NCI-H1092 treated with DMSO at 0.1 percent for 48 hours (cell line): ENCODE measurements at regions not wholly inside any gene's neighbourhood (a gene's known extent, or its start where the extent isn't known, plus 50 kb on each side); places are given as distances from the start of the nearest gene placed in this dataset.
A peak's percentile ranks its signal among the peaks of the same experiment; 100 is the strongest.
"Not testable (repeated sequence)": the region's sequence is repeated elsewhere in the genome, so short reads cannot be mapped to it uniquely, and the experiment has no call there.

ENCODE experiments used
- DNase-seq: peaks from one replicate; lab custom pipeline; 2025; lab: John Stamatoyannopoulos, UW

DNA sequence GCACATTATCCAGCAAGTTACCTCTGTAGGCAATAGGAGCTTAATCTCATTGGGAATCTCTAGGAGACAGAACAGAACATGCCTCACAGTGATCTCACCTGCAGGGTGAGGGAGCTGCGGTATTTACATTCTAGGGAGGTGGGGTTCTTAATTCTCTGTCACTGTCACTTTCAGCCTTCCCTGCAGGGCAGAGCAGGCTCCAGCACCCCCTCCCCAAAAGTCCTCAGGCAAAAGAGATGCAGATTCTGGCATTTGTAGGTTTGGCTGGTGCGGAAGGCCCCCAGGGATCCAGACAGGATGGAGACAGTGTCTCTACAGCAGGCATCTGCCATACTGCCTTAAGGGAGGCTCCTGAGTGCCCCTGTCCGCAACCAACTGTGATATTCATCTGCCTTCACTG, 166.4 kb upstream of the ATP6AP2 start:
- no peak for DNase-seq

DNA sequence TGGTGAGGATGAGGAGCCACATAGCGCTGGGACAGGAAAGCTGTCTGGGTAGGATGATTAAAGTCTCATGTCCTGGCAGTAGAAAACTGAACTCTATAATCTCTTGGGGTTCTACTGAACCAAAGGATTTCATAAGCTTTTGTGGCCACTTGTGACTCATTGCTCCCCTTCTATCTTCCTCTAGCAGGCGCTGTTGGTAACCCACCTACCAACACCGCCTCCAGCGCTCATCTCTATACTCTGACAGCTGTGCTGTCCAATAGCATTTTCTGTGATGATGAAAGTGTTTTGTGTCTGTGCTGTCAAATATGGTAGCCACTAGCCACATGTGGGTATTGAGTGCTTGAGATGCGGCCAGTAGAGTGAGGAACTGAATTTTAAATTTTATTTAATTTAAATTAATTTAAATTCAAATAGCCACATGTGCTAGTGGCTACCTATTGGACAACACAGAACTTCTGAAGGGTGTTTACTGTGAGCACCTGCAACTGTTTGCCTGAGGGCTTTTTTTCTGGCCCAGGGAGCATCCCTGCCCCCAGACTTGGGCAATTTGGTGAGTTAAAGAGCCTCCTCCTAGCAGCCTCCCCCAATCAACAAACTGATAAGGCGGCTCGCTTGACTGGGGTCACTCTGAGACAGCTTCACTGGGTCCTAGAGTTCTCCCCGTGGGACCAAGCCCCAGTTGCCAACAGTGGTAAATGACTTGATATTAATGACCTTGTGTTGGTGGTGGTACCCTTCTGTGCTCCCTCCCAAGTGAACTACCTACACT, 169.2 kb upstream of the ATP6AP2 start:
- no peak for DNase-seq

DNA sequence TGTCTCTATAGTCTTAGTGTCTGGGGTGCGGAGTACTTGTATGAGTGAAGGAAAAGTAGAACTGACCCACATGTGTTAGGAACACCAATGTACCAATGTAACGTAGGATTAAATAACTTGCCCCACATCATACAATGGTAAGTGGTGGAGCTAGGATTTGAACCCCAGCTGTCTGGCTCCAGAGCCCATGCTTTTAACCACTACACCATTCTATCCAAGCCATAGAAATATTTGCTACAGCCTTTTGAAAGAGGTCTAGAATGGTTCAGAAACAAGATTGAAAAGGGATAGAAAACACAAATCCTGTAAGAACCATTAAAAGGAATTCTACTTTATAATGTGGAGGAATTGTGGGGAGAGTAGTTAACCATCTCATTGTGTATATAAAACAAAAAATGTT, 169.9 kb upstream of the ATP6AP2 start:
- DNase-seq = no peak

DNA sequence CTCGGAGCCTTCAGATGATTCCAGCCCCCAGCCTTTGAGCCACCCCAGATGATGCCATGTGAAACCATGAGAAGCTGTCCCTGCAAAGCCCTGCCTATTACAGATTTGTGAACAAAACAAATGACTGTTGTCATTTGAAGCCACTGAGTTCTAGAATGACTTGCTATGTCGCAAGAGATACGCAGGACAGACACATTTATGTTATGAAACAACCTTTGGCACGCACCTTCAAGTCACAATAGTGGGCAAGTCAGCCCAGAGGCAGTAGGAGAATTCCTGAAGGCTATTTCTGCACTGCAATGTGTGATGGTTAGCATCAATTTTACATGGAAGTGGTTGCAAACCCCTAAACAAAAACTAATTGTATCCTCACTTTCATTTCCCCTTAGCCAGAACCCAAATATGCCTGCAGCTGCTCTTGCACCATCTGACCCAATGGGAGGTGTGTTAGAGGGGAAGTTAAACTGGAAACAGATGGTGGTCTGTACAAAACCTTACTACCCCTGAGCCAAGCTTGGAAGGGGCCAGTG, 174.4 kb upstream of the ATP6AP2 start:
- no peak for DNase-seq

DNA sequence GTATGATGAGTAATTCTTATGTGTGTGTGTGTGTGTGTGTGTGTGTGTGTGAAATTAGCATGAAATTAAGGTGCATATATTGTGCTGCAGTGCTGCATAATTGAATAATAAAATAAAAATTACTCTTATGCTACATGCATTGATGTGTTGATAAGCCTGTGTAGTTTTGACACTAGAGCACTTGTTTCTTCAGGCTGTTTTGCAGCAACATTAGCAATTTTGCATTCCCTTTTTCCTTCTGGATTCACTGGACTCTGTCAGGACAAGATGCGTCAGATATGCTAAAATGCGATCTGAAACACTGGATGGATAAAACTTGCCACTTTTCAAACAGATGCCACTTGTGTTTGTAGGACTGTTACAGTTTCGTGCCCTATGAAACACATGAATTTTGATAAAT, 175.4 kb upstream of the ATP6AP2 start:
- DNase-seq = no peak

DNA sequence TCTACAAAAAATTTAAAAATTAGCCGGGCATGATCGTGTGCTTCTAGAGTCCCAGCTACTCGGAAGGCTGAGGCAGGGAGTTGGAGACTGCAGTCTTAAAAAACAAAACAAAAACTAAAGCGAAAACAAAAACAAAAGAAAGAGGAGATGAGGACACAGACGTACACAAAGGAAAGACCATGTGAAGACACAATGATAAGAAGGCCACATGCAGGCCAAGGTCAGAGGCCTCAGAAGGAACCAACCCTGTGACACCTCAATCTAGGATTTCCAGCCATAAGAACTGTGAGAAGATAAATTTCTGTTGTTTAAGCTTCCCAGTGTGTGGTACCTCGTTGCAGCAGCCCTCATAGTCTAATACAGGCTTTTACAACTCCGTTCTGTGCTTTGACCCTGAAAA, 177.0 kb upstream of the ATP6AP2 start:
- DNase-seq = no peak

DNA sequence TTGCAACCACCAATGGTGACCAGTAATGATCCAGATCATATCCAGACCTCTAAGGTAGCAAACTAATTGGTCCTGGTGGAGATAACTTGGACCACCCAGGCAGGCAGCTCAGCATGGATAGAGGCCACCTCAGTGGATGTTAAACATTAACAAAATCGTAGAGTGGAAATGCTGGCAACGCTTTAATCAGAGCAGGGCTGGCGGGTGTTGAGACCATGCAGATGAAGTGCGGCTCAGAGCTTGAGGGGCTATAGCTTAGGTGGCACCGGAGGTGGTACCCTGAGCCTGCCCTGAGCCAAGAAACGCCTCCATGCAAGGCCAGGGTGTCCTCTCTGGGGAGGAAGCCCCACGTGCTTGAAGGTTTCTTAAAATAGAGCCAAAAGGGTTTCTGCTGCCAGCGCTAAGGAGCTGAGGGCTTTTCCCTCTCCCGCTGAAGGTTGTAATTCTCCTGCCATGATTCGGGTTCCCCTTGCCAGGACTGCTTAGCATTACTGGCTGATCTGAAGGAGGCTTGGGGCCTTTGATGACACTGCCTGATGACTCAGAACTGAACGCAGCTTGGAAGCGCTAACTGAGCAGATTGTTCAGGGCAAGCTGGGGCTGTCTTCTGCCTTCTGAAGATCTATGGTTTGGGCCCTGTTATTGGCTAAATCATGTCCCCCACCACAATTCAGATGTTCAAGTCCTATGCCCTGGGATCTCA, 177.8 kb upstream of the ATP6AP2 start:
- no peak for DNase-seq

DNA sequence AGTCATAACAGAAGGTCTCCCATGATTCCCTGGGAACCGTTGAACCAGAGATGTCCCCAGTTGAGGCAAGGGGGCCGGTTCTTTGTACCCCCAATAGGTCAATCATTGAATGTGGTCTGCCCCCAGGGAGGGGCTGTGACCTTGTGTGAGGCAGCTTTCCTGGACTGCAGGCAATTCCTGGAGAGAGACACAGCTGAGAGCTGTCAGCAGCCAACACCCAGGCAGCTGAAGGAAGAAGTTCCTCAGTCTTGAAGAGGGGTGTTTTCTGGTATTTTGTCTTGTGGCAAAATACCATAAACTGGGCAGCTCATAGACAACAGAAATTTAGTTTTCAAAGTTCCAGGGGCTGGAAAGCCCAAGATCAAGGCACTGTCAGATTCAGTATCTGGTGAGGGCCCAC, 185.7 kb upstream of the ATP6AP2 start:
- DNase-seq = no peak

DNA sequence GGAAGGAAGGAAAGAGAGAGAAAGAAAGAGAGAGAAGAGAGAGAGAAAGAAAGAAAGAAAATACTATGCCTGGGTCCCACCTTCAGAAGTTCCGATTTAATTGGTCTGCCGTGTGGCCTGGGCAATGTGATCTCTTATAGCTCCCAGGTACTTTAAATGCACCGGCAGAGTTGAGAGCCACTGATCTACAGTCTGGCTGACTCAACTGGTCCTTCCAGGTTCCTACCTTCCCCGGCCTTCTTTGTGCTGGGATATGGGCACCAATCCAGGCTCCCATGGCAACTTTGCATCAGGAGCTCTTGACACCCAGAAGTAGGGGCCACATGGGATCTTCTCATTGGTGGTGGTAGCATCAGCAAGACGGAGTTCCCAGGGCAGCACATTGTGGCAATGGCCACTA, 186.5 kb upstream of the ATP6AP2 start:
- DNase-seq = no peak

DNA sequence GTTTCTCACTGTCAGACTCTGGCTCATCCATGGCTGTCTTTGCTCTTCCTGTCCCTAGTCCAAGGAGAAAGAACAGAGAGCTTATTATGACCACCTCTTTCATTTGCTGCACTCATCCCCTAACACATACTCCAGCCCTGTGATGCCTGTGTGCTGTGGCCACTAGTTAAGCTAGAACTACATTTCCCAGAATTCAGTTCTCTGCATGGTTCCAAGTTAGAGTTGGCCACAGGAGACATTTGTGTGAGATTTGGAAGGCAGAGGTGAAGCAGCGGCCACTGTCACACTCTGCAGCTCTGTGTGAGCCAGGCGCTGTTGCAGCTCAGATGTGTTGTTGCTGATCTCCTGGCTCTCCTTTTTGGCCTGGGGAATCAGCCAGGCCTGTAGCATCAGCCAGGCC, 188.2 kb upstream of the ATP6AP2 start:
- no peak for DNase-seq

DNA sequence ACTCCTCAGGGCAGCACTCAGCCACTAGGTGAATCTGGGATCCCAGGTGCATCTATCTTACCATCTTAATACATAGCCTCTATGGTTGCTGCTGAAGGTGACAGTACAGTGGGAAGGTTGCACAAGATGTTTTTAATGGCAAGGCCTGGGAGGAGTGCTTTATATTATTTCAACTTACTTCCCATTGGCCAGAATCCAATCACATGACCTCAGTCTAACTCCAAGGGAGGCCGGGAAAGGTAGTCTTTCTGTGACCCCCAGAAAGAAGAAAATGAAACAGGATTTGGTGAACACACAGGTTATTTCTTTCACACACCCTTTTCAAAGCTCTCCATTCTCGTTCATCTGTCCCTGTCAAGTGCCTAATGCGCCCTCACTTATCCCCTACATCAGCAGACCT, 189.1 kb upstream of the ATP6AP2 start:
- DNase-seq = no peak

DNA sequence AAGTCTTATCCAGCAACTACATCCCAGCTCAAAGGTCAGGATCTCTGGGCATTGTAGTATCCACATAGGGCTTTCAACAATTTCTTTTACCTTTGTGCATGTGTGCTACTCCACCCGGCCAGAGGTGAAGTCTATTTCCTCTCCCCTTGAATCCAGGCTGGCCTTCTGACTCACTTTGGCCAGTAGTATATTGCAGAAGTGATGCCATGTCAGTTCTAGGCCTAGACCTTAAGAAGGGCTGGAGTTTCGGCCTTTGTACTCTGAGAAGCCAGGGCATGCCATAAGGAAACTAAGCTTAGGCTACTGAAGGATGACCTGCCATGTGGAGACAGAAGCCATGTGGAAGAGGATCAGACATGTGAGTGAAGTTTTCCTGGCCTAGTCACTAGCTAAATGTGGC, 191.2 kb upstream of the ATP6AP2 start:
- DNase-seq = no peak

DNA sequence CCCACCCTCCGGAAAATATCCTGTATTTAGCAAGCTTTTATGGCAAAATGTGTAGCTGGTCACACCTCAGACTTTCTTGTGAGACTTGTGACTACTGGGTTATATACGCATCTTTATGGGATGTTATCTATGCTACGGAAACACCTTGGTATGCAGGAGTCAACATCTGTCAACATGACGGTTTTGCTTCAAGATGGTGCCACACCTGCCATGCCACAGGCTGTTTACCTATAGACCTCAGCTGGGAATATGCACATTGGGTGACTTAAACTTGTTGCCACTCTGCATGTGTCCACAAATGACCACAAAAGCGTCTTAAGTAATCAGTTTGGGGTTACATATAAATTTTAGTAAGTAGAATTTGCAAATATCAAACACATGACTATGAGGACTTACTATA, 192.3 kb upstream of the ATP6AP2 start:
- DNase-seq = no peak

DNA sequence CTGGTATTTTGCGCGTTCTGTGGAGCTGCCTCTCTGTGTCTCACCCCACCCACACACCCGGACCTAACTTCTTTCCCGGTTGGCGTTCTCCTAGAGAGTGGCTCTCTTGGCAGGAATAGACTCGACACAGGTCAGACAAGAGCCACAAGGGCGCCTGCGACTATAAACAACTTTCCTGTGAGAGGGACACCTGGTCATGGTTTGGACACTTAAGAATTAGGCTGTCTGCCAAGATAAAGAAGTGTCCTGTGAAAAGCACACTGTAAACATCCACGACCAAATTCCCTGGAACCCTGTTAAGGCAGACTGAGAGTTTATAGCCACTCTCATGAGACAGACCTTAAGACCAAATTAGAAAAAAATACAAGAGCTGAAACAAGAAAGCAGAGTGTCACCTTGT, 192.9 kb upstream of the ATP6AP2 start:
- DNase-seq = peak; percentile 63

DNA sequence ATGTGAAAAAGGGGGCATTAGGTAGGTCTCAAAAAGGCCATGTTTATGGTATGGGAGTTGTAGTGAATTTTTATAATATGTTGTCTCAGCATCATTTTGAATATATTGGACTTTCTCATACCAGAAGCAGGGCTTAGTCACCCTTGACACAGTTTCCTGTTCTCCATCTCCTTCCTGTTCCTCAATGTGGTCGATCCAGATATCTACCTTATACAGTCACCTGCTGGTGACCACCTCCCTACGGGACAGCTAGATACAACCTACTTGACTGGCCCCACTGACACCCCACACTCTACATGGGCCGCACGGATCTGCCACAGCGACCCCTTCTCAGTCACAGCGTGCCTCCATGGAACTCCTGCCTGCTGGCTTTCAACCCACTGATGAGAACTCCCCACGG, 193.5 kb upstream of the ATP6AP2 start:
- DNase-seq = not testable (repeated sequence)

DNA sequence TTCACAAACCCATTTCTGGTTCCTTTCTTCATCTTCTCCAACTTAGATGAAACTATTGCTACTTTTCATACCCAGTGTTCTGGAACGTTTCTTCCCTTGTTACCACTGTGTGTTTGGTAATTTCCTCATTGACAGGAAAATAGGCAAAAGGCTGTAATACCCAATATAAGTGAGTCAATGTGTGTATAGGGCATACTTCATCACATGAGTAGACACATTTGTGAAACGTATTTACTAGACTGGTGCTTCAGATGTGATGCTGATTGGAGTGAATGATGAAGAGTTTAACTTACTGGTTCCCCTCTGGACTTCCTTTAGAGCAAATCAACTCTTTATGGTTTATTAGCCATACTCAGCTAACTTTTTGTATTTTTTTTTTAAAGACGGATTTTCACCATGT, 195.1 kb upstream of the ATP6AP2 start:
- DNase-seq = no peak

DNA sequence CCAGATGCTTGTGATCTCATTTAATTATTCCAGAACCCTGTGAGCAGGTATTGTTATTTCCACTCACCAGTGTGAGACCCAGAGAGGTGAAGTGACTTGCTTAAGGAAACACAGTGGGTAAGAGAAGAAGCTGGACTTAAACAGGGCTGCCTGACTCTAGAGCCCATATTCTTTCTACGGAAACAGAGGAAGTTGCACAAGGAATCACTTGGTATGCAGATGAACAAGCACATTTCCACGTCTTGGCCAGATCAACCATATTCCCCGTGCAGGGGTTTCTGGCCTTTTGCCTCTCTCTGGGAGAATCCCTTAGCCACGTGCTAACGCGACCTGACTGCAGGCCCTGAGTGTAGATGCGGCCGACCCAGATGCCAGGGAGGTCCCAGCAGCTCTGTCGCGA, 195.5 kb upstream of the ATP6AP2 start:
- DNase-seq = no peak

DNA sequence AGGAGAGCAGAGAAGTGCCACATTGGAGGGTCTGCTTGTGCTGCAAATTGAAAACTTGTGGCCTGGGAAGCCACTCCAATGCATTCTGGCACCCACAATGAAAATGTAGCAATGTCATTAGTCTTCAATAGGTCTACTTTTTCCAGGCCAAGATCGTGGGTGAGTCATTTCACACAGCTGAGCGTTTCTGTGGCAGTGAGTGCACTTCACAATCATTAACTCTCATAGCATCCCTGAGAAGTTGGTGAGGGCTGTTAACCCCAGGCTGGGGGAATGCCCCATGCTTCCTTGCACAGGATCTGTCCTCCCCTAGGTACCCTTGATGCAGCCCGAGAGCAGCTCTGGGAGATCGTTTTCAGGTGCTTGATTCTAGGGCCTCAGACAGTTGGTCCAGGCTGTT, 196.8 kb upstream of the ATP6AP2 start:
- DNase-seq = no peak

DNA sequence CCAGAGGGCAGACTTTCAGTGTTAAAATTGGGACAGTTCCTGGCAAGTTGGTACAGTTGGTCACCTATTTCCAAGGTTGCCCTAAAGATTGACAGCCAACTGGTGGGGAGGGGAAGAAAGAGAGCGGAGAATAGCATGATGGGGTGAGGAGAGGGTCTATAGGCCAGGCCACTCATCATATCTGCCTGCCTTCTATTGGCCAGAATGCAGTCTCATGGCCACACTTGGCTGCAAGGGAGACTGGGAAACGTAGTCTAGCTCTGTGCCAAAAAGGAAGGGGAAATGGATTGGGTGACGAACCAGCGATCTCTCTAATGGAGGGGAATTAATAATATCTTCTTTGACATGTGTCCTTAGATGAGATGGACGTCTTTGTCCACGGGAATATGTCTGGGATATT, 197.4 kb upstream of the ATP6AP2 start:
- DNase-seq = no peak

DNA sequence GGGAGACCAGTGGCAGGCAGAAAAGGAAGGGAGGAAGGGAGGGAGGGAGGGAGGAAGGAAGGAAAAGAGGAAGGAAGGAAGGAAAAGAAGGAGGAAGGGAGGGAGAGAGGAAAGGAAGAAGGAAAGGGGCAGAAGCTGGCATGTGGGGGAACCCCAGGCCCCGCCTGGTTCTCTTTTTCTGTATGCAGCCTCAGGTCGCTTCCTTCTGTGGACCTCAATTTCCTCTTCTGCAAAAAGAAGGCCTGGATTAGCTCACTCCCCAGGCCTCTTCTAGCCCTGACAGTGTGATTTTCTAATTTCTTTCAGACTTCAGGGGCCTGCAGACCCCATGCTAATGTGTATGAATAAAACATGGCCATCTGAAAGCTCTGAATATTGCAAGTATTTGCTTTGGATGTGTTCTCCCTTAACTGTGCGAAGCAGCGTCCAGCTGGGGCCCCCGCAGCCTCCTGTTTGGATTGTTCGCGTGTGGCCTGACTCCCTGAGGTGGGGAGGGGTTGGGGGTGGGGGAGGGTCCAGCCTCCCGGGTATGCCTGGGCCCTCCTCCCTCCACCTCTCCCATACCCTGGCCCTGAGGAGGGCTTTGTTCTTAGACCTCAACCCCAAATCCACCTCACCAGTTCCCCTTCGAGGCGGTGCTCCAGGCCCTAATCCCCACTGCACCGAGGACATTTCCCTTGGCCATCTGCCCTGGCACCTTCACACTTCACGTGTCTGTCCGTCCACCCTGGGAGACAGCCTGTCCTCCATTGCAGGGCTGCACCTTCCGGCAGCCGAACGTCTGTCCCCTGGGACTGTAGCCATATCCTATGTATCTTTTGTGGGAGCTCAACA, 199.9 kb upstream of the ATP6AP2 start:
- DNase-seq = peak; percentile 30

DNA sequence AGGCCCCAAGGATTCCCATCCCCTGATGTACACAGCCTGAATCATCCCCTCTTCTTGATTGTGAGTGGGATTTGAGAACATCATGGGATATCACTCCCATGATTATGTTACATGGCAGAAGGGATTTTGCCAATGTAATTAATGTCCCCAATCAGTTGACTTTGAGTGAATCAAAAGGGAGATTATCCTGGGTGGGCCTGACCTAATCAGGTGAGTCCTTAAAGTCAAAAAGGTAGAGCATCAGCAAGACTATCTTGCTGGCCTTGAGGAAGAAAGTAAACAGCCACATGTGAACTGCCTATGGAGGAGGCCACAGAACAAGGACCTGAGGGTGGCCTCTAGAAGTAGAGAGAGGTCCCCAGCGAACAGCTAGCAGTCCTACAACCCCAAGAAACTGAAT, 203.1 kb upstream of the ATP6AP2 start:
- DNase-seq = no peak

DNA sequence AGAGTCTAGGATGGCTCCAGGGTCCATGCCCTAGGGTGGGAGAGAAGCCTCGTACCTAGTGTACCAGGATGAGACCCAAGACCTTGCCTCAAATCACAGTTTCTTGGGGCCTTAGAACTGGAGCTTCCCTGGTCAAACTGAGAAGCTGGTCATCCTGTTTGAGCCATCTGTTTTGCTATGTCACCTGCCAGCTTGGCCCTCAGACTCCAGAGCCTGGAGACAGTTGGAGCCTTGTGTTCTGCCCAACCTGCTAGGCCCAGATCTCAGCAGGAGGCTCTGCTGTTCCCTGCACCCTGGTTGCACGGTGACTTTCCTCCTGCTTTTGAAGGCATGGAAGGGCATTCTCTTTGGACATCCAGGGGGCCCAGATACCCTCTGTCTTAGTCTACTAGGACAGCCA, 206.3 kb upstream of the ATP6AP2 start:
- no peak for DNase-seq

DNA sequence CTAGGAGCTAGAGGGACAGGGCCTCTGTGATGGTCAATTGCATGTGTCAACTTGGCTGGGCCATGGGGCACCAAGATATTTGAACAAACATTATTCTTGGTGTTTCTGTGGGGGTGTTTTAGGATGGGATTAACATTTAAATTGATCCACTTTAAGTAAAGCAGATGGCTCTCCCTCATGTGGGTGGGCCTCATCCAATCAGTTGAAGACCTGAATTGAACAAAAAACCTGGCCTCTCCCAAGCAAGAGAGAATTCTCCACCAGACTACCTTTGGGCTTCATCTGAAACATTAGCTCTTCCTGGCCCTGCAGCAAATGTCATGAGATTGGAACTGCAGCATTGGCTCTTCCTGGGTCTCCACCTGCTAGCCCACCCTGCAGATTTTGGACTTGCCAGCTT, 207.1 kb upstream of the ATP6AP2 start:
- no peak for DNase-seq
